Activated naive CD4-positive, alpha-beta T cell treated with anti-CD3 and anti-CD28 coated beads for 36 hours (primary cell): ENCODE measurements at regions not wholly inside any gene's neighbourhood (a gene's known extent, or its start where the extent isn't known, plus 50 kb on each side); places are given as distances from the start of the nearest gene placed in this dataset.

Experiments
- CTCF ChIA-PET: fragments of 350-600 bp; sonication (Branson Sonifier 250); formaldehyde crosslinking; loops from one replicate; lab custom pipeline; 2021; ENCODE audit warnings: antibody characterized with exemption; lab: Charles Lee
- DNase-seq: peaks from one replicate; pipeline ENCODE4 v3.0.0-alpha.2; 2020
- H3K27ac Mint-ChIP-seq: one replicate; pipeline ENCODE4 v1.8.0; 2021; ENCODE audit warnings: mild to moderate bottlenecking, mixed read lengths
- H3K27me3 Mint-ChIP-seq: one replicate; pipeline ENCODE4 v1.8.0; 2021; ENCODE audit warnings: low read depth, mixed read lengths
- H3K36me3 Mint-ChIP-seq: one replicate; pipeline ENCODE4 v1.8.0; 2021; ENCODE audit warnings: low read depth, mixed read lengths
- H3K4me1 Mint-ChIP-seq: one replicate; pipeline ENCODE4 v1.8.0; 2021; ENCODE audit warnings: low read depth, mixed read lengths
- H3K4me3 Mint-ChIP-seq: one replicate; pipeline ENCODE4 v1.8.0; 2021; ENCODE audit warnings: mild to moderate bottlenecking, moderate library complexity, mixed read lengths
- H3K9me3 Mint-ChIP-seq: one replicate; pipeline ENCODE4 v1.8.0; 2021; ENCODE audit warnings: mixed read lengths
- intact Hi-C: fragments of 100-400 bp; cut with micrococcal nuclease; formaldehyde crosslinking; loops from one replicate; pipeline ENCODE4 v1.15.1; 2023

- Mint-ChIP-seq H3K27ac (no peak overlapping the region), H3K36me3 (no peaks in the 10 kb centered on the region), H3K27me3 (no peaks in the 10 kb centered on the region), H3K9me3 (no peaks in the 10 kb centered on the region), H3K4me3 (no peak overlapping the region), H3K4me1 (no peaks in the 10 kb centered on the region)
- intact Hi-C loops = no loop called here
- CTCF ChIA-PET = no interaction called here
- DNase-seq = no peak
Measured at GRCh38 chr5:29779141-29779540, 1414.3 kb upstream of the CDH6 start.

- no peak for DNase-seq
- no peak overlapping the region for H3K27ac Mint-ChIP-seq
- intact Hi-C loops = no loop called here
- no peak overlapping the region for H3K4me3 Mint-ChIP-seq
- no peaks in the 10 kb centered on the region for H3K9me3 Mint-ChIP-seq
- H3K36me3 Mint-ChIP-seq = no peaks in the 10 kb centered on the region
- no peaks in the 10 kb centered on the region for H3K4me1 Mint-ChIP-seq
- H3K27me3 Mint-ChIP-seq = no peaks in the 10 kb centered on the region
- CTCF ChIA-PET = no interaction called here
Measured at GRCh38 chr5:29777373-29777772, 1416.1 kb upstream of the CDH6 start.

GRCh38 chr5:29770936-29771335, 1422.5 kb upstream of the CDH6 start:
- Mint-ChIP-seq H3K36me3 (no peaks in the 10 kb centered on the region), H3K4me1 (no peaks in the 10 kb centered on the region), H3K9me3 (peaks cover 2% of the 10 kb centered on the region), H3K27ac (no peak overlapping the region), H3K4me3 (no peak overlapping the region), H3K27me3 (no peaks in the 10 kb centered on the region)
- CTCF ChIA-PET = no interaction called here
- intact Hi-C loops = no loop called here
- no peak for DNase-seq

GRCh38 chr5:29769474-29769873, 1424.0 kb upstream of the CDH6 start:
- no peak overlapping the region for H3K27ac Mint-ChIP-seq
- peaks cover 2% of the 10 kb centered on the region for H3K9me3 Mint-ChIP-seq
- CTCF ChIA-PET = no interaction called here
- no peak overlapping the region for H3K4me3 Mint-ChIP-seq
- no peaks in the 10 kb centered on the region for H3K36me3 Mint-ChIP-seq
- intact Hi-C loops = no loop called here
- H3K4me1 Mint-ChIP-seq = no peaks in the 10 kb centered on the region
- DNase-seq = no peak
- no peaks in the 10 kb centered on the region for H3K27me3 Mint-ChIP-seq

- CTCF ChIA-PET = no interaction called here
- Mint-ChIP-seq H3K36me3 (no peaks in the 10 kb centered on the region), H3K9me3 (peaks cover 14% of the 10 kb centered on the region), H3K27ac (no peak overlapping the region), H3K4me3 (no peak overlapping the region), H3K27me3 (no peaks in the 10 kb centered on the region), H3K4me1 (no peaks in the 10 kb centered on the region)
- intact Hi-C loops = no loop called here
- DNase-seq = no peak
Measured at GRCh38 chr5:29758986-29759421, 1434.5 kb upstream of the CDH6 start.

- no peak for DNase-seq
- H3K4me3 Mint-ChIP-seq = no peak overlapping the region
- CTCF ChIA-PET = no interaction called here
- H3K9me3 Mint-ChIP-seq = peaks cover 13% of the 10 kb centered on the region
- no peak overlapping the region for H3K27ac Mint-ChIP-seq
- H3K36me3 Mint-ChIP-seq = no peaks in the 10 kb centered on the region
- H3K4me1 Mint-ChIP-seq = no peaks in the 10 kb centered on the region
- intact Hi-C loops = no loop called here
- H3K27me3 Mint-ChIP-seq = no peaks in the 10 kb centered on the region
Measured at GRCh38 chr5:29750453-29750852, 1443.0 kb upstream of the CDH6 start.

- no peak for DNase-seq
- Mint-ChIP-seq H3K27me3 (no peaks in the 10 kb centered on the region), H3K27ac (no peak overlapping the region), H3K4me3 (no peak overlapping the region), H3K4me1 (no peaks in the 10 kb centered on the region), H3K36me3 (no peaks in the 10 kb centered on the region), H3K9me3 (peaks cover 8% of the 10 kb centered on the region)
- intact Hi-C loops = no loop called here
- CTCF ChIA-PET = no interaction called here
Measured at GRCh38 chr5:29744618-29745017, 1448.9 kb upstream of the CDH6 start.

GRCh38 chr5:29720954-29721353, 1472.5 kb upstream of the CDH6 start:
- DNase-seq = no peak
- Mint-ChIP-seq H3K4me3 (no peak overlapping the region), H3K9me3 (peaks cover 11% of the 10 kb centered on the region), H3K27me3 (no peaks in the 10 kb centered on the region), H3K4me1 (no peaks in the 10 kb centered on the region), H3K36me3 (no peaks in the 10 kb centered on the region), H3K27ac (no peak overlapping the region)
- CTCF ChIA-PET = no interaction called here
- intact Hi-C loops = no loop called here

- no peak for DNase-seq
- CTCF ChIA-PET = no interaction called here
- Mint-ChIP-seq H3K36me3 (no peaks in the 10 kb centered on the region), H3K4me1 (no peaks in the 10 kb centered on the region), H3K27me3 (no peaks in the 10 kb centered on the region), H3K4me3 (no peak overlapping the region), H3K9me3 (peaks cover 9% of the 10 kb centered on the region), H3K27ac (no peak overlapping the region)
- intact Hi-C loops = no loop called here
Measured at GRCh38 chr5:29719171-29719570, 1474.3 kb upstream of the CDH6 start.

- Mint-ChIP-seq H3K9me3 (peaks cover 9% of the 10 kb centered on the region), H3K4me1 (no peaks in the 10 kb centered on the region), H3K27me3 (no peaks in the 10 kb centered on the region), H3K27ac (no peak overlapping the region), H3K36me3 (no peaks in the 10 kb centered on the region), H3K4me3 (no peak overlapping the region)
- CTCF ChIA-PET = no interaction called here
- no peak for DNase-seq
- intact Hi-C loops = no loop called here
Measured at GRCh38 chr5:29715167-29715566, 1478.3 kb upstream of the CDH6 start.

GRCh38 chr5:29702875-29703274, 1490.6 kb upstream of the CDH6 start:
- no peak overlapping the region for H3K27ac Mint-ChIP-seq
- H3K9me3 Mint-ChIP-seq = peaks cover 11% of the 10 kb centered on the region
- H3K4me3 Mint-ChIP-seq = no peak overlapping the region
- no peak for DNase-seq
- intact Hi-C loops = no loop called here
- H3K27me3 Mint-ChIP-seq = no peaks in the 10 kb centered on the region
- H3K4me1 Mint-ChIP-seq = no peaks in the 10 kb centered on the region
- no peaks in the 10 kb centered on the region for H3K36me3 Mint-ChIP-seq
- CTCF ChIA-PET = no interaction called here

GRCh38 chr5:29701600-29701999, 1491.9 kb upstream of the CDH6 start:
- no peak for DNase-seq
- intact Hi-C loops = no loop called here
- no peaks in the 10 kb centered on the region for H3K4me1 Mint-ChIP-seq
- CTCF ChIA-PET = no interaction called here
- no peaks in the 10 kb centered on the region for H3K27me3 Mint-ChIP-seq
- H3K9me3 Mint-ChIP-seq = peaks cover 7% of the 10 kb centered on the region
- H3K27ac Mint-ChIP-seq = no peak overlapping the region
- no peaks in the 10 kb centered on the region for H3K36me3 Mint-ChIP-seq
- H3K4me3 Mint-ChIP-seq = no peak overlapping the region

- CTCF ChIA-PET = interaction anchor here (0.5 to 0.7 kb wide), 3 partner anchors 55 to 1124 kb away, joined by 3 read pairs; no protein-coding TSS in a partner anchor
- Mint-ChIP-seq H3K27ac (no peak overlapping the region), H3K36me3 (no peaks in the 10 kb centered on the region), H3K4me3 (no peak overlapping the region), H3K27me3 (no peaks in the 10 kb centered on the region), H3K4me1 (no peaks in the 10 kb centered on the region), H3K9me3 (peaks cover 5% of the 10 kb centered on the region)
- DNase-seq = no peak
- intact Hi-C loops = no loop called here
Measured at GRCh38 chr5:29697785-29698414, 1495.6 kb upstream of the CDH6 start.
